Right lobe of liver (tissue), 4 donors: ENCODE measurements at regions not wholly inside any gene's neighbourhood (a gene's known extent, or its start where the extent isn't known, plus 50 kb on each side); places are given as distances from the start of the nearest gene placed in this dataset.

Source experiments
- POLR2A ChIP-seq: fragments of 450-650 bp; IDR thresholded peaks from one replicate; pipeline ENCODE4 v1.6.1; 2017; ENCODE audit warnings: antibody characterized with exemption, mild to moderate bottlenecking
- TF ChIP-seq, protein P1 (sequence below), 4 donors: fragments of 200-600 bp in 3 of 4; fragments of 450-650 bp in 1 of 4; IDR thresholded peaks; one replicate each; pipeline versions ENCODE4 v1.5.1 to v1.8.0; 2016 to 2022; ENCODE audit warnings: antibody characterized with exemption in 4 of 4, mild to moderate bottlenecking in 2 of 4
- donor health status: DM: no; HTN: no; CAD: no.
- donor health status: DM: no; HTN: no; CAD: no.
- donor health status: DM: no; HTN: yes; CAD: no.

DNA sequence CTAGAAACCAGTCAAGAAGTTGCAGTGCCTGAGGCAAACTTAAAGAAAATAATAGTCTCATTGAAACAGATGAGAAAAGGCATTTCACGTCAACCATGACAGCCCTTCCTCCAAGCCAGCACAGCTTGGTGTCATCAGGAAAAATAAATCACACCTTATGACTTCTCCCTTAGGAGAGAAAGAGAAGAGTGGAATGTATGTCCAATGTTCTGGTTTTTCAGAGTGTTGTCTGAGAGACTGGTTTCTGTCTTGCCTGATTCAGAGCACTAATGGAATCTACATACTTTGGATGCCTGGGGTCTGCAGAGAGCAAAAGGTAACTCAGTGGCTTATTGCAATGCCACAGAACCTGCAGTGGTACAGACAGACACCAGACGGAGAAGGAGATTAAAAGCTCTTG, 105.5 kb upstream of the PDE4D start:
- TF ChIP-seq, protein P1, sequence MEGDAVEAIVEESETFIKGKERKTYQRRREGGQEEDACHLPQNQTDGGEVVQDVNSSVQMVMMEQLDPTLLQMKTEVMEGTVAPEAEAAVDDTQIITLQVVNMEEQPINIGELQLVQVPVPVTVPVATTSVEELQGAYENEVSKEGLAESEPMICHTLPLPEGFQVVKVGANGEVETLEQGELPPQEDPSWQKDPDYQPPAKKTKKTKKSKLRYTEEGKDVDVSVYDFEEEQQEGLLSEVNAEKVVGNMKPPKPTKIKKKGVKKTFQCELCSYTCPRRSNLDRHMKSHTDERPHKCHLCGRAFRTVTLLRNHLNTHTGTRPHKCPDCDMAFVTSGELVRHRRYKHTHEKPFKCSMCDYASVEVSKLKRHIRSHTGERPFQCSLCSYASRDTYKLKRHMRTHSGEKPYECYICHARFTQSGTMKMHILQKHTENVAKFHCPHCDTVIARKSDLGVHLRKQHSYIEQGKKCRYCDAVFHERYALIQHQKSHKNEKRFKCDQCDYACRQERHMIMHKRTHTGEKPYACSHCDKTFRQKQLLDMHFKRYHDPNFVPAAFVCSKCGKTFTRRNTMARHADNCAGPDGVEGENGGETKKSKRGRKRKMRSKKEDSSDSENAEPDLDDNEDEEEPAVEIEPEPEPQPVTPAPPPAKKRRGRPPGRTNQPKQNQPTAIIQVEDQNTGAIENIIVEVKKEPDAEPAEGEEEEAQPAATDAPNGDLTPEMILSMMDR (IDR thresholded peaks at IDR 0.05) = no peak
- no peak for TF ChIP-seq POLR2A
